ENCODE measurements at regions not wholly inside any gene's neighbourhood (a gene's known extent, or its start where the extent isn't known, plus 50 kb on each side); places are given as distances from the start of the nearest gene placed in this dataset.
"Not testable (repeated sequence)": the region's sequence is repeated elsewhere in the genome, so short reads cannot be mapped to it uniquely, and the experiment has no call there.

DNA sequence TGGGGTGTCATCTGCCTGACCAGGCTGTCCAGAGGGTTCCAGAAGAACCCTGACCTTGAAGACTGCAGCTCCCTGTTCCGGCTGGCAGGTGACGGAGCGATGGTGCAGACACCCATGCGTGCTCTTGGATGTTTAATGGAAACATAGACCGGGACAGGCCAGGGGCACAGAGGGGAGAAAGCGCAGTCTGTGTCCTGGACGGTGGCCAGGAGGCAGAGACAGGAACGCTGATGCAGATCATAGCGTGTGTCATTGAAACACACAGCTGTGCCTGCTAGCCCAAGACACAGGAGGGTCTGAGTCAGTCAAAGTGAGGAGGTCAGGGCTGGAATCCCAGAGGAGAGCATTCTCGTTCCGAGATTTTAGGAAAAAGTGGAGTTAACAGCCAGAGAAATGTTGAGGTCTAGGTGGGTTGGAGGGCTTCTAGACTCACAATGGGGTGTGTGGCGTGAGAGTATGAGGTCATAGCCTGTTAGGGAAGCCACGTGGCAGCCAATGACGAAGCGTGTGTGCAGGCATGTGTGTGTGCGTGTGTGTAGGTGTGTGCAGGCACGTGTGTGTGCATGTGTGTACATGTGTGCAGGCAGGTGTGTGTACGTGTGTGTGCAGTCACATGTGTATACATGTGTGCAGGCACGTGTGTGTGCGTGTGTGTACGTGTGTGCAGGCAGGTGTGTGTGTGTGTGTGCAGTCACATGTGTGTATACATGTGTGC is 167.0 kb downstream of the ERMARD start:
- ATAC-seq (ENCODE audit: low FRiP score in 2 of 2): no peak
- DNase-seq: no peak

DNA sequence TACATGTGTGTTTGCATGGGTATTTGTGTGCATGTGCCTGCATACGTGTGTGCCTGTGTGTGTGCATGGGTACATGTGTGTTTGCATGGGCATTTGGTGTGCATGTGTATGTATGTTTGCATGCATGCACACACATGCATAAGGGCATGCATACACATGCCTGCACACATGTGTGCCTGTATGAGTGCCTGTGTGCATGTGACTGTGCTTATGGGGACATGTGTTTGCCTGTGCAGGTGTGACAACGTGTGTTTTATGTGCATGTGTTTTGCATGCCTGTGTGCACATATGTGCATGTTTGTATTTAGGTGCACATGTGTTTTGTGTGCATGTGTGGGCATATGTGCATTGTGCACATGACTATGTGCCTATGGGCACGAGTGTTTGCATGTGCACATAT is 165.7 kb downstream of the ERMARD start:
- DNase-seq (no peak), ATAC-seq (ENCODE audit: low FRiP score in 2 of 2) (no peak)
- H3K9me3 ChIP-seq: no peaks in the 10 kb centered on the region
- WGBS, 2 donors: 86 to 89% methylated on average over 3 of the region's 3 CpGs
- no peaks in the 10 kb centered on the region for H3K27me3 ChIP-seq
- no peak for TF ChIP-seq EP300 (IDR thresholded peaks at IDR 0.05)
- no peak for TF ChIP-seq POLR2AphosphoS5 (IDR thresholded peaks at IDR 0.05)
- no peak for TF ChIP-seq CTCF (IDR thresholded peaks at IDR 0.05)
- TF ChIP-seq POLR2A (IDR thresholded peaks at IDR 0.05): no peak
- H3K4me3 ChIP-seq: no peak overlapping the region
- peaks cover 0 to 4% (median under 1%) of the 10 kb centered on the region in 4 donors for H3K4me1 ChIP-seq
- no peak overlapping the region for H3K27ac ChIP-seq
- H3K36me3 ChIP-seq: no peaks in the 10 kb centered on the region

More for the DNA sequence above, 167.0 kb downstream of the ERMARD start:
- H3K4me1 ChIP-seq: peaks cover 0 to 11% (median 3%) of the 10 kb centered on the region in 4 donors
- H3K9me3 ChIP-seq: no peaks in the 10 kb centered on the region
- no peaks in the 10 kb centered on the region for H3K27me3 ChIP-seq
- H3K36me3 ChIP-seq: no peaks in the 10 kb centered on the region
- WGBS, 2 donors: 71 to 77% methylated on average over 21 of the region's 21 CpGs
- TF ChIP-seq POLR2A (IDR thresholded peaks at IDR 0.05) (no peak), EP300 (IDR thresholded peaks at IDR 0.05) (no peak), CTCF (IDR thresholded peaks at IDR 0.05) (no peak), POLR2AphosphoS5 (IDR thresholded peaks at IDR 0.05) (peak in 1 of 2 donors; percentile 65)
- H3K4me3 ChIP-seq: no peak overlapping the region
- H3K27ac ChIP-seq: no peak overlapping the region

- Histone ChIP-seq H3K4me3 (no peak overlapping the region), H3K4me1 (no peaks in the 10 kb centered on the region), H3K27me3 (no peaks in the 10 kb centered on the region), H3K9me3 (no peaks in the 10 kb centered on the region), H3K27ac (peak overlapping the region in 1 of 4 donors; percentile 1), H3K36me3 (no peaks in the 10 kb centered on the region)
- WGBS, 2 donors: 78 to 79% methylated on average over 22 of the region's 22 CpGs
- ATAC-seq (ENCODE audit: low FRiP score in 2 of 2): no peak
- DNase-seq: no peak
- no peak for TF ChIP-seq CTCF (IDR thresholded peaks at IDR 0.05)
- no peak for TF ChIP-seq POLR2A (IDR thresholded peaks at IDR 0.05)
- TF ChIP-seq EP300 (IDR thresholded peaks at IDR 0.05): no peak
- TF ChIP-seq POLR2AphosphoS5 (IDR thresholded peaks at IDR 0.05): no peak
Measured at GRCh38 chr6:169915769-169916550, 164.5 kb downstream of the ERMARD start.

- not testable (repeated sequence) for H3K9me3 ChIP-seq; ATAC-seq (ENCODE audit: low FRiP score in 2 of 2); H3K36me3 ChIP-seq; H3K4me1 ChIP-seq; H3K27ac ChIP-seq; H3K4me3 ChIP-seq; DNase-seq; H3K27me3 ChIP-seq
- 96 to 100% methylated on average over 3 of the region's 3 CpGs for WGBS, 2 donors
Measured at GRCh38 chr6:169913745-169914144, 162.3 kb downstream of the ERMARD start.

- H3K27me3 ChIP-seq: no peaks in the 10 kb centered on the region
- WGBS, 2 donors: 60 to 71% methylated on average over 4 of the region's 4 CpGs
- no peak for ATAC-seq (ENCODE audit: low FRiP score in 2 of 2)
- no peaks in the 10 kb centered on the region for H3K36me3 ChIP-seq
- no peak overlapping the region for H3K27ac ChIP-seq
- no peaks in the 10 kb centered on the region for H3K9me3 ChIP-seq
- TF ChIP-seq POLR2A (IDR thresholded peaks at IDR 0.05) (no peak), POLR2AphosphoS5 (IDR thresholded peaks at IDR 0.05) (no peak), CTCF (IDR thresholded peaks at IDR 0.05) (no peak), EP300 (IDR thresholded peaks at IDR 0.05) (no peak)
- H3K4me3 ChIP-seq: no peak overlapping the region
- no peak for DNase-seq
- H3K4me1 ChIP-seq: no peaks in the 10 kb centered on the region
Measured at GRCh38 chr6:169913096-169913638, 161.7 kb downstream of the ERMARD start.

Measured in upper lobe of left lung (tissue), 6 donors.